ENCODE measurements at regions not wholly inside any gene's neighbourhood (a gene's known extent, or its start where the extent isn't known, plus 50 kb on each side); places are given as distances from the start of the nearest gene placed in this dataset.

GRCh38 chr1:57943365-57943764, 519.5 kb upstream of the DAB1 start:
- TF ChIP-seq, protein P1, sequence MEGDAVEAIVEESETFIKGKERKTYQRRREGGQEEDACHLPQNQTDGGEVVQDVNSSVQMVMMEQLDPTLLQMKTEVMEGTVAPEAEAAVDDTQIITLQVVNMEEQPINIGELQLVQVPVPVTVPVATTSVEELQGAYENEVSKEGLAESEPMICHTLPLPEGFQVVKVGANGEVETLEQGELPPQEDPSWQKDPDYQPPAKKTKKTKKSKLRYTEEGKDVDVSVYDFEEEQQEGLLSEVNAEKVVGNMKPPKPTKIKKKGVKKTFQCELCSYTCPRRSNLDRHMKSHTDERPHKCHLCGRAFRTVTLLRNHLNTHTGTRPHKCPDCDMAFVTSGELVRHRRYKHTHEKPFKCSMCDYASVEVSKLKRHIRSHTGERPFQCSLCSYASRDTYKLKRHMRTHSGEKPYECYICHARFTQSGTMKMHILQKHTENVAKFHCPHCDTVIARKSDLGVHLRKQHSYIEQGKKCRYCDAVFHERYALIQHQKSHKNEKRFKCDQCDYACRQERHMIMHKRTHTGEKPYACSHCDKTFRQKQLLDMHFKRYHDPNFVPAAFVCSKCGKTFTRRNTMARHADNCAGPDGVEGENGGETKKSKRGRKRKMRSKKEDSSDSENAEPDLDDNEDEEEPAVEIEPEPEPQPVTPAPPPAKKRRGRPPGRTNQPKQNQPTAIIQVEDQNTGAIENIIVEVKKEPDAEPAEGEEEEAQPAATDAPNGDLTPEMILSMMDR (IDR thresholded peaks at IDR 0.05; ENCODE audit: low read depth, low read length) = no peak
- no peak for TF ChIP-seq EZH2phosphoT487 (IDR thresholded peaks at IDR 0.05; ENCODE audit: low read depth)
